ENCODE measurements at regions not wholly inside any gene's neighbourhood (a gene's known extent, or its start where the extent isn't known, plus 50 kb on each side); places are given as distances from the start of the nearest gene placed in this dataset.

DNA sequence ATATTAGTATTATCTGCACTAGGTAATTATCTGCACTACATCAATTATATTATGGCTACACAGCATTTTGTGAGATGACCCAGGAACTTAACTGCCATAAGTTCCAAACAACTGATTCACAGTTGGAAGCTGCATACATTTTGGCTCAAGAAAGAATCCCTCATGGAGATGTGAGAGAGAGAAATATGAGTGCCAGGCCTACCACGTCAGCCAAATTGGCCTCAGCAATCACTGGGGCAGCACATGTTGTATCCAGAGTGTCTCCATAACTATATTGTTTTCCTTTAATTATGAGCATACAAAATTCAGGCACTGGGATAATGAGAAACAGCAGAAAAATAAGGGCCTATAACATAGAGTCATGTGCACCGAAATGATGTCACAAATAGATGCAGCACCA, 174.2 kb upstream of the DMD start:
- TF ChIP-seq, protein P1, sequence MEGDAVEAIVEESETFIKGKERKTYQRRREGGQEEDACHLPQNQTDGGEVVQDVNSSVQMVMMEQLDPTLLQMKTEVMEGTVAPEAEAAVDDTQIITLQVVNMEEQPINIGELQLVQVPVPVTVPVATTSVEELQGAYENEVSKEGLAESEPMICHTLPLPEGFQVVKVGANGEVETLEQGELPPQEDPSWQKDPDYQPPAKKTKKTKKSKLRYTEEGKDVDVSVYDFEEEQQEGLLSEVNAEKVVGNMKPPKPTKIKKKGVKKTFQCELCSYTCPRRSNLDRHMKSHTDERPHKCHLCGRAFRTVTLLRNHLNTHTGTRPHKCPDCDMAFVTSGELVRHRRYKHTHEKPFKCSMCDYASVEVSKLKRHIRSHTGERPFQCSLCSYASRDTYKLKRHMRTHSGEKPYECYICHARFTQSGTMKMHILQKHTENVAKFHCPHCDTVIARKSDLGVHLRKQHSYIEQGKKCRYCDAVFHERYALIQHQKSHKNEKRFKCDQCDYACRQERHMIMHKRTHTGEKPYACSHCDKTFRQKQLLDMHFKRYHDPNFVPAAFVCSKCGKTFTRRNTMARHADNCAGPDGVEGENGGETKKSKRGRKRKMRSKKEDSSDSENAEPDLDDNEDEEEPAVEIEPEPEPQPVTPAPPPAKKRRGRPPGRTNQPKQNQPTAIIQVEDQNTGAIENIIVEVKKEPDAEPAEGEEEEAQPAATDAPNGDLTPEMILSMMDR (IDR thresholded peaks at IDR 0.05; ENCODE audit: insufficient read depth, low read depth, low read length, missing control alignments): no peak
- H3K4me3 ChIP-seq (ENCODE audit: low read depth, low read length): no peak overlapping the region
- no peak for DNase-seq (ENCODE audit: low read depth)

DNA sequence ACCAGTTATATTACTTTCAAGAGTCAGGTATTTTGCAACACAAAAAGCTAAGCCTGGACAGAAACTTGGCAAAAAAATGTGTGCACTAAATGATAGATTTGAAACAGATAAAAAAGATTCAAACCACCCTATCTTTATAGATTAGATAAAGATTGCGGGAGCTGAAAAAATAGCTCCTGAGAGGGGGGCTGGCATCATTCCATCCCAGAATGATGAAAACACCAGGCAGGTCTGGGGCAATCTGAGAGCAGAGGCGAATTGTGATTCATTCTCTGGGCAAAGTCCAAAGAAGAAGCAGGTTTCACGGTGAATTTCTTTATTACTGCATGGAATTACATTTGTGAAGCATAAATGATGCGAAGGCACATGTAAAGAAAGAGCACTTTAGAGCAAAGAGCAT, 168.5 kb upstream of the DMD start:
- TF ChIP-seq, protein P1 (IDR thresholded peaks at IDR 0.05; ENCODE audit: insufficient read depth, low read depth, low read length, missing control alignments): no peak

DNA sequence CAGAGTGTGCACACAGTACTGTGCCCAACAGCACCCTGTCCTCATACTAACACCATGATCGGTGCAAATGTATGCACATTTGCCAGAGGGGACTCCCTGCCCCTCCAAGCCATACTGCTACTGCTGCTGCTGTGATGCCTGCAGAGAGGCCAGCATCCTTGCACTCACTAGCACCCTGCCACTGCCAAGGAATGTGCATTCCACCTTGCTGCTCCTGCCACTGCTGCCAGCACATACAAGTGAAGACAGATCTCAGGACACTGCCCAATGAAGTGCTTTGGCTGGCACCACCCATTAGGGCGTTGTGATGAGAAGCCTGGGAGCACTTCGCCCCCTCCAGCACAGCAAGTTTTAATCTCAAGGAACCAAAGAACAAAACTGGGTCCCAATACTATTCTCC, 146.3 kb upstream of the DMD start:
- no peak overlapping the region for H3K4me3 ChIP-seq (ENCODE audit: low read depth, low read length)
- DNase-seq (ENCODE audit: low read depth): no peak
- TF ChIP-seq, protein P1 (IDR thresholded peaks at IDR 0.05; ENCODE audit: insufficient read depth, low read depth, low read length, missing control alignments): no peak

More for the DNA sequence above, 168.5 kb upstream of the DMD start:
- H3K4me3 ChIP-seq (ENCODE audit: low read depth, low read length): no peak overlapping the region
- DNase-seq (ENCODE audit: low read depth): no peak

DNA sequence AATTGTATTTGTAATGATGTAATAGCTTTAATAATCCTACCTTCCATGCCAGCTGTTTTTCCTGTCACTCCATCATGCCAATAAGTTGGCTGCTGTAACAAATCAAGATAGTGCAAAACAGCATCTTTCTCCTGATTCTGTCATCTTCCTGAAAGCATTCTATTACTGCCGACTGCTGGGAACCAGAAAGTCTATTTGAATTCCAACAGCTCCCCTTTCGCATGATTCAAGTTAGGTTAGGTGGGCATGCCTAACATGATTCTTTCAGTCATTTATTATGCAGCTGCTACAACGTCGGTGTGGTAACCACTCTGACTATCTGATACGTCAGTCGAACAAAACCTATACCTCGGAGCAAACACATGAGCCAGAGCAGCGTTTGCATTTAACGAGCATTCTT, 127.9 kb upstream of the DMD start:
- TF ChIP-seq, protein P1 (IDR thresholded peaks at IDR 0.05; ENCODE audit: insufficient read depth, low read depth, low read length, missing control alignments): no peak
- H3K4me3 ChIP-seq (ENCODE audit: low read depth, low read length): no peak overlapping the region
- no peak for DNase-seq (ENCODE audit: low read depth)

DNA sequence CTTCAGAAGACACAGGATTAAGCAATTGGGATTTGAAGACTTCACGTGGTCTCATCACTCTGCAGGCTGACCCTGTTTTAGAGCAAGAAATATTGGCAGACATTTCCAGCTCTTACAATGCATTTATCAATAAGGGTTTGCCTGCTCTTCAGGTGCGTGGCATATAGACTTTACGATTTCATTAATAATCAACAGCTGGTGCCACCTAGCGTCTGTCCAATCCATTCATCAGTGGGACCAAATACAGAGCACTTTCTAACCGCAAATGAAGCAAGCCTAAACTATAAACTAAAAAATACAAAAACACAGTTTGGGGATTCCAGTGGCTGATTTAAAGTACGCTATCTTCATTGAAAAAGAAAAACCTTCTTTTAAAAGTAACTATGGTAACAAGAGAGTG, 125.4 kb upstream of the DMD start:
- DNase-seq (ENCODE audit: low read depth): peak; percentile 0
- H3K4me3 ChIP-seq (ENCODE audit: low read depth, low read length): no peak overlapping the region
- TF ChIP-seq, protein P1 (IDR thresholded peaks at IDR 0.05; ENCODE audit: insufficient read depth, low read depth, low read length, missing control alignments): no peak

DNA sequence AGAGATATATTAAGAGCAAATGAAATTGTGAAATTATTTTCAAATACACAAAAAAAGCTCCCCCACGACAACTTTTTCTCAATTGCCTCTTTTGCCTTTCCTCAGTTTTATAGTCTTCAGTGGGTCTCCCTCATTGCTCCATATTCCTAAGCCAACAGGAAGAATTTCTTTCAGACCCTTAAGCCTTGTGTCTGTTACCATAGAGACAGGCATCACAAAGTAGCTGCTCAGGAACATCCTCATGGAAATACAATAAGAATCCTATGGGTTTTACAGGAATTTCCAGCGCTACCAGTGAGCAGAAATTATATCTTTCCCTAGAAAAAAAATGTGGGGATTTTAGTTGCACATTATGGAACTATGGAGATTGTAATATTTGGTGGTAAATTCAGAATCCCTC, 121.9 kb upstream of the DMD start:
- TF ChIP-seq, protein P1 (IDR thresholded peaks at IDR 0.05; ENCODE audit: insufficient read depth, low read depth, low read length, missing control alignments): no peak
- no peak for DNase-seq (ENCODE audit: low read depth)
- no peak overlapping the region for H3K4me3 ChIP-seq (ENCODE audit: low read depth, low read length)

DNA sequence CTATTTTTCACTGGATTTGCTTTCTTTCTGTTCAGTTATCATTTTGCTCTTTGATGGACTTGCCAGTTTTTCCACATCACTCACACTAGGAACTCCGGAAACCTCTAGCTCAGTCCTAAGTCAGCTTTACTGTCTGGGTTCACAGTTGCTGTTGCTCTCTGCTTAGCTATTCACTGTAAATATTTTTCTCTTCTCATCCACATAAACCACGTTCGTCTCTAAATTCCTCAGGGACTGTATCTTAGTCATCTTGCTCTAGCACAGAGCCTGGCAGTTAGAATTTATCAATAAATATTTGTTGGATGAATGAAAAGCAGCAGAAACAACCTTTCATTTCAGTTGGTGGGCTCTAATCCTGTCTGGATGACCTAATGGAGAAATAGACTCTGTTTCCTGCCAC, 119.4 kb upstream of the DMD start:
- H3K4me3 ChIP-seq (ENCODE audit: low read depth, low read length): no peak overlapping the region
- TF ChIP-seq, protein P1 (IDR thresholded peaks at IDR 0.05; ENCODE audit: insufficient read depth, low read depth, low read length, missing control alignments): no peak
- no peak for DNase-seq (ENCODE audit: low read depth)

Data from GM12865 (cell line).